ENCODE measurements at regions not wholly inside any gene's neighbourhood (a gene's known extent, or its start where the extent isn't known, plus 50 kb on each side); places are given as distances from the start of the nearest gene placed in this dataset.

DNA sequence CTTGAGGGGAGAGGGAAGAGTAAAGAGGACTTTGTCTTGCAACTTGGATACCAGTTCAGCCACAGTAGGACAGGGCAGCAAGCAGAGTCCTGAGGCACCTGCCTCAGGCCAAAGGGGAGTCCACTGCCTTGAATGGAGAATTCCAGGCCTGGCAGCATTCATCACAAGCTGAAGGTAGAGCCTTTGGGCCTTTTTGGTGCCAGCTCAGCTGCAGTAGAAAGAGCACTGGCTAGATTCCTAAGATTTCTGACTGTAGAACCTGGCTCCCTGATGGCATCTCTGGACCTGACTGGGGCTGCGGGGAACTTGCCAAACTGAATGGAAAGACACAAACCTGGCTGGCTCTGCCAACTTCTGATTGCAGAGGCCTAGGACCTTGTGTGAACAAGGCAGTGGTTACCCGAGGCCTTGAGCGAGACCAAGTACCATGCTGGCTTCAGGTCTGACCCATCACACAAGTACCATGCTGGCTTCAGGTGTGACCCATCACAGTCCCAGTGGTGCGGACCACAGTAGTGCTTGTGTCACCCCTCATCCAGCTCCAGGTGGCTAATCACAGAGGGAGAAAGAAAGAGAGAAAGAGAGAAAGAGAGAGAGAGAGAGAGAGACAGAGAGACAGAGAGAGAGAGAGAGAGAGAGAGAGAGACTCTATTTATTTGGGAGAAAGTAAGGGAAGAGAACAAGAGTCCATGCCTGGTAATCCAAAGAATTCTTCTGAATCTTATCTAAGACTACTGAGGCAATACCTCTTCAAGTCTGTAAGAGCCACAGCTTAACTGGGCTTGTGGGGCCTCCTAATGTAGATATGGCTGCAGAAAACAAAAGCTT, 137.6 kb upstream of the SPIN4 start (continued):
- TF ChIP-seq, protein P1, sequence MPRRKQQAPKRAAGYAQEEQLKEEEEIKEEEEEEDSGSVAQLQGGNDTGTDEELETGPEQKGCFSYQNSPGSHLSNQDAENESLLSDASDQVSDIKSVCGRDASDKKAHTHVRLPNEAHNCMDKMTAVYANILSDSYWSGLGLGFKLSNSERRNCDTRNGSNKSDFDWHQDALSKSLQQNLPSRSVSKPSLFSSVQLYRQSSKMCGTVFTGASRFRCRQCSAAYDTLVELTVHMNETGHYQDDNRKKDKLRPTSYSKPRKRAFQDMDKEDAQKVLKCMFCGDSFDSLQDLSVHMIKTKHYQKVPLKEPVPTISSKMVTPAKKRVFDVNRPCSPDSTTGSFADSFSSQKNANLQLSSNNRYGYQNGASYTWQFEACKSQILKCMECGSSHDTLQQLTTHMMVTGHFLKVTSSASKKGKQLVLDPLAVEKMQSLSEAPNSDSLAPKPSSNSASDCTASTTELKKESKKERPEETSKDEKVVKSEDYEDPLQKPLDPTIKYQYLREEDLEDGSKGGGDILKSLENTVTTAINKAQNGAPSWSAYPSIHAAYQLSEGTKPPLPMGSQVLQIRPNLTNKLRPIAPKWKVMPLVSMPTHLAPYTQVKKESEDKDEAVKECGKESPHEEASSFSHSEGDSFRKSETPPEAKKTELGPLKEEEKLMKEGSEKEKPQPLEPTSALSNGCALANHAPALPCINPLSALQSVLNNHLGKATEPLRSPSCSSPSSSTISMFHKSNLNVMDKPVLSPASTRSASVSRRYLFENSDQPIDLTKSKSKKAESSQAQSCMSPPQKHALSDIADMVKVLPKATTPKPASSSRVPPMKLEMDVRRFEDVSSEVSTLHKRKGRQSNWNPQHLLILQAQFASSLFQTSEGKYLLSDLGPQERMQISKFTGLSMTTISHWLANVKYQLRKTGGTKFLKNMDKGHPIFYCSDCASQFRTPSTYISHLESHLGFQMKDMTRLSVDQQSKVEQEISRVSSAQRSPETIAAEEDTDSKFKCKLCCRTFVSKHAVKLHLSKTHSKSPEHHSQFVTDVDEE (CRISPR knock-in tag; IDR thresholded peaks at IDR 0.05): no peak
- no peak for TF ChIP-seq PPARA (CRISPR knock-in tag; IDR thresholded peaks at IDR 0.05; ENCODE audit: borderline replicate concordance)
- no peak for TF ChIP-seq TCF4 (CRISPR knock-in tag; IDR thresholded peaks at IDR 0.05; ENCODE audit: borderline replicate concordance)
- TF ChIP-seq ZFP3 (CRISPR knock-in tag; IDR thresholded peaks at IDR 0.05): no peak
- no peak for TF ChIP-seq ZNF8 (CRISPR knock-in tag; IDR thresholded peaks at IDR 0.05)

DNA sequence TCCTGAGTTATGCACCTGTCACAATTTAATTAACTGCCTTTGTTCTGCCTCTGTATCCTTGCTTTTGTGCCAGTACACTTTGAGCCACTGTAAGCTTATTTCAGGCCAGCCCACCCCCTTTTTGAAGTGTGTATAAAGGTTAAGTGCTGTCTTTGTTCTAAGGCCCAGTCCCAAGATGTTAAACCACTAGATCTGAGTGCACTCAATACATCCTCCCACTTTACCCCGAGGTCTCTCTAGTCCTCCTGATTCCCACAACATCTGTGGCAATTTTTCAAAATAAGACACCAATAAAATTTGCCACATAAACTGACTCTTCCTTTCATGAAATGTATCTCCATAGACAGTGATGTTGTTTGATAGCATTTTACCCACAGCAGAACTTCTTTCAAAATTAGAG, 124.1 kb upstream of the SPIN4 start:
- TF ChIP-seq GLIS3 (CRISPR knock-in tag; IDR thresholded peaks at IDR 0.05): no peak
- TF ChIP-seq, protein P2, sequence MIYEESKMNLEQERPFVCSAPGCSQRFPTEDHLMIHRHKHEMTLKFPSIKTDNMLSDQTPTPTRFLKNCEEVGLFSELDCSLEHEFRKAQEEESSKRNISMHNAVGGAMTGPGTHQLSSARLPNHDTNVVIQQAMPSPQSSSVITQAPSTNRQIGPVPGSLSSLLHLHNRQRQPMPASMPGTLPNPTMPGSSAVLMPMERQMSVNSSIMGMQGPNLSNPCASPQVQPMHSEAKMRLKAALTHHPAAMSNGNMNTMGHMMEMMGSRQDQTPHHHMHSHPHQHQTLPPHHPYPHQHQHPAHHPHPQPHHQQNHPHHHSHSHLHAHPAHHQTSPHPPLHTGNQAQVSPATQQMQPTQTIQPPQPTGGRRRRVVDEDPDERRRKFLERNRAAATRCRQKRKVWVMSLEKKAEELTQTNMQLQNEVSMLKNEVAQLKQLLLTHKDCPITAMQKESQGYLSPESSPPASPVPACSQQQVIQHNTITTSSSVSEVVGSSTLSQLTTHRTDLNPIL (CRISPR knock-in tag; IDR thresholded peaks at IDR 0.05; ENCODE audit: low read depth): no peak
- ATAC-seq: no peak

DNA sequence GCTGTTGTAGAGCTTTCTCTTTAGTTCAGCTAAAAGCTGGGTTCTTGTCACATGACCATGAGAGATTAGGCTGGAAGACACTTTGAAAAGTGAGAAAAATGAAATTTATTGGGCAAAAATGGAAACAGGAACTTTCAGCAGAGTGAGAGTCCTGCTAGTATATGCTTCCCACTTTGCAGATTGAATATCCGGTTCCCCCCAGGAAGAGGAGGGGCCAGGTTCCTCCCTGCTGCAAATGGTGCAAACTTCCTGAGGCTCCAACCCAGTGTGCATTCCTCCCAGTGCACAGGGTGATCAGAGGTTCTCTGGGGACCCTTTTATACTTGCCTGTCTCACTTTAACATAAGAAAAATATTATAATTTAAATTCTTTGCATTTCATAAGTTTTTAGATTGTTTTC, 119.9 kb upstream of the SPIN4 start:
- no peak for TF ChIP-seq RARB (CRISPR knock-in tag; IDR thresholded peaks at IDR 0.05)
- TF ChIP-seq TCF4 (CRISPR knock-in tag; IDR thresholded peaks at IDR 0.05; ENCODE audit: borderline replicate concordance): no peak
- TF ChIP-seq, protein P3, sequence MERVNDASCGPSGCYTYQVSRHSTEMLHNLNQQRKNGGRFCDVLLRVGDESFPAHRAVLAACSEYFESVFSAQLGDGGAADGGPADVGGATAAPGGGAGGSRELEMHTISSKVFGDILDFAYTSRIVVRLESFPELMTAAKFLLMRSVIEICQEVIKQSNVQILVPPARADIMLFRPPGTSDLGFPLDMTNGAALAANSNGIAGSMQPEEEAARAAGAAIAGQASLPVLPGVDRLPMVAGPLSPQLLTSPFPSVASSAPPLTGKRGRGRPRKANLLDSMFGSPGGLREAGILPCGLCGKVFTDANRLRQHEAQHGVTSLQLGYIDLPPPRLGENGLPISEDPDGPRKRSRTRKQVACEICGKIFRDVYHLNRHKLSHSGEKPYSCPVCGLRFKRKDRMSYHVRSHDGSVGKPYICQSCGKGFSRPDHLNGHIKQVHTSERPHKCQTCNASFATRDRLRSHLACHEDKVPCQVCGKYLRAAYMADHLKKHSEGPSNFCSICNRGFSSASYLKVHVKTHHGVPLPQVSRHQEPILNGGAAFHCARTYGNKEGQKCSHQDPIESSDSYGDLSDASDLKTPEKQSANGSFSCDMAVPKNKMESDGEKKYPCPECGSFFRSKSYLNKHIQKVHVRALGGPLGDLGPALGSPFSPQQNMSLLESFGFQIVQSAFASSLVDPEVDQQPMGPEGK (CRISPR knock-in tag; IDR thresholded peaks at IDR 0.05; ENCODE audit: borderline replicate concordance): no peak
- TF ChIP-seq CSDC2 (CRISPR knock-in tag; IDR thresholded peaks at IDR 0.05): no peak
- TF ChIP-seq, protein P1 (CRISPR knock-in tag; IDR thresholded peaks at IDR 0.05): no peak
- TF ChIP-seq ZNF8 (CRISPR knock-in tag; IDR thresholded peaks at IDR 0.05): no peak
- TF ChIP-seq, protein P2 (CRISPR knock-in tag; IDR thresholded peaks at IDR 0.05; ENCODE audit: low read depth): no peak
- TF ChIP-seq ESRRG (CRISPR knock-in tag; IDR thresholded peaks at IDR 0.05): no peak
- TF ChIP-seq, protein P4, sequence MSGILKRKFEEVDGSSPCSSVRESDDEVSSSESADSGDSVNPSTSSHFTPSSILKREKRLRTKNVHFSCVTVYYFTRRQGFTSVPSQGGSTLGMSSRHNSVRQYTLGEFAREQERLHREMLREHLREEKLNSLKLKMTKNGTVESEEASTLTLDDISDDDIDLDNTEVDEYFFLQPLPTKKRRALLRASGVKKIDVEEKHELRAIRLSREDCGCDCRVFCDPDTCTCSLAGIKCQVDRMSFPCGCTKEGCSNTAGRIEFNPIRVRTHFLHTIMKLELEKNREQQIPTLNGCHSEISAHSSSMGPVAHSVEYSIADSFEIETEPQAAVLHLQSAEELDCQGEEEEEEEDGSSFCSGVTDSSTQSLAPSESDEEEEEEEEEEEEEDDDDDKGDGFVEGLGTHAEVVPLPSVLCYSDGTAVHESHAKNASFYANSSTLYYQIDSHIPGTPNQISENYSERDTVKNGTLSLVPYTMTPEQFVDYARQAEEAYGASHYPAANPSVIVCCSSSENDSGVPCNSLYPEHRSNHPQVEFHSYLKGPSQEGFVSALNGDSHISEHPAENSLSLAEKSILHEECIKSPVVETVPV (CRISPR knock-in tag; IDR thresholded peaks at IDR 0.05): no peak
- TF ChIP-seq SNAI2 (CRISPR knock-in tag; IDR thresholded peaks at IDR 0.05): no peak
- no peak for TF ChIP-seq ZNF565 (CRISPR knock-in tag; conservative IDR thresholded peaks at IDR 0.05; ENCODE audit: low read depth)
- TF ChIP-seq TOX (CRISPR knock-in tag; IDR thresholded peaks at IDR 0.05; ENCODE audit: borderline replicate concordance): no peak
- TF ChIP-seq ZFP3 (CRISPR knock-in tag; IDR thresholded peaks at IDR 0.05): no peak
- TF ChIP-seq BACH2 (CRISPR knock-in tag; IDR thresholded peaks at IDR 0.05; ENCODE audit: borderline replicate concordance): no peak
- TF ChIP-seq ISL1 (CRISPR knock-in tag; IDR thresholded peaks at IDR 0.05): no peak
- TF ChIP-seq ZFP30 (CRISPR knock-in tag; IDR thresholded peaks at IDR 0.05): no peak
- TF ChIP-seq, protein P5, sequence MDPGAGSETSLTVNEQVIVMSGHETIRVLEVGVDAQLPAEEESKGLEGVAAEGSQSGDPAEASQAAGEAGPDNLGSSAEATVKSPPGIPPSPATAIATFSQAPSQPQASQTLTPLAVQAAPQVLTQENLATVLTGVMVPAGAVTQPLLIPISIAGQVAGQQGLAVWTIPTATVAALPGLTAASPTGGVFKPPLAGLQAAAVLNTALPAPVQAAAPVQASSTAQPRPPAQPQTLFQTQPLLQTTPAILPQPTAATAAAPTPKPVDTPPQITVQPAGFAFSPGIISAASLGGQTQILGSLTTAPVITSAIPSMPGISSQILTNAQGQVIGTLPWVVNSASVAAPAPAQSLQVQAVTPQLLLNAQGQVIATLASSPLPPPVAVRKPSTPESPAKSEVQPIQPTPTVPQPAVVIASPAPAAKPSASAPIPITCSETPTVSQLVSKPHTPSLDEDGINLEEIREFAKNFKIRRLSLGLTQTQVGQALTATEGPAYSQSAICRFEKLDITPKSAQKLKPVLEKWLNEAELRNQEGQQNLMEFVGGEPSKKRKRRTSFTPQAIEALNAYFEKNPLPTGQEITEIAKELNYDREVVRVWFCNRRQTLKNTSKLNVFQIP (CRISPR knock-in tag; IDR thresholded peaks at IDR 0.05; ENCODE audit: borderline replicate concordance, low read depth): no peak
- ATAC-seq: no peak

Data from SK-N-SH treated with all-trans-retinoic acid at 6 μM for 48 hours (cell line).